KMS-11 (cell line): ENCODE measurements at regions not wholly inside any gene's neighbourhood (a gene's known extent, or its start where the extent isn't known, plus 50 kb on each side); places are given as distances from the start of the nearest gene placed in this dataset.

ENCODE experiments used
- H2AFZ ChIP-seq: fragments of 200-600 bp; sonication (generic); 2 replicates; pipeline ENCODE4 v1.6.1; 2016; ENCODE audit warnings: antibody characterized with exemption, mixed run types, low read depth
- H3K27ac ChIP-seq: fragments of 200-600 bp; sonication (generic); 2 replicates; pipeline ENCODE4 v1.6.1; 2016; ENCODE audit warnings: mild to moderate bottlenecking, mixed run types
- H3K27me3 ChIP-seq: fragments of 200-600 bp; sonication (generic); 2 replicates; pipeline ENCODE4 v1.6.1; 2017; ENCODE audit warnings: mild to moderate bottlenecking, low read depth, mixed run types, moderate library complexity; ENCODE audit not compliant: insufficient read depth
- H3K36me3 ChIP-seq: fragments of 200-600 bp; sonication (generic); 2 replicates; pipeline ENCODE4 v1.6.1; 2017; ENCODE audit warnings: mild to moderate bottlenecking, mixed run types; ENCODE audit not compliant: insufficient read depth
- H3K4me1 ChIP-seq: fragments of 200-600 bp; sonication (generic); 2 replicates; pipeline ENCODE4 v1.6.1; 2016; ENCODE audit warnings: mild to moderate bottlenecking, low read depth, mixed run types; ENCODE audit not compliant: poor library complexity, severe bottlenecking
- H3K4me2 ChIP-seq: fragments of 200-600 bp; sonication (generic); 2 replicates; pipeline ENCODE4 v1.7.0; 2016; ENCODE audit warnings: mild to moderate bottlenecking, mixed run types
- H3K4me3 ChIP-seq: fragments of 200-600 bp; sonication (generic); IDR thresholded peaks from 2 replicates; pipeline ENCODE4 v1.6.1; 2017; ENCODE audit warnings: low read depth, low read length, mixed read lengths; ENCODE audit not compliant: insufficient read depth
- H3K79me2 ChIP-seq: fragments of 200-600 bp; sonication (generic); 2 replicates; pipeline ENCODE4 v1.6.1; 2016; ENCODE audit warnings: low read depth, mixed run types; ENCODE audit not compliant: insufficient read depth
- H3K9ac ChIP-seq: fragments of 200-600 bp; sonication (generic); 2 replicates; pipeline ENCODE4 v1.6.1; 2016; ENCODE audit warnings: mild to moderate bottlenecking, mixed run types
- H4K20me1 ChIP-seq: fragments of 200-600 bp; sonication (generic); 2 replicates; pipeline ENCODE4 v1.6.1; 2016; ENCODE audit warnings: mild to moderate bottlenecking, mixed run types; ENCODE audit not compliant: insufficient read depth
- TF ChIP-seq, protein P1 (sequence below): fragments of 200-600 bp; sonication (generic); conservative IDR thresholded peaks from 2 replicates; pipeline ENCODE4 v1.6.1; 2017; ENCODE audit warnings: low read depth, mild to moderate bottlenecking, antibody characterized with exemption, low read length, moderate library complexity, mixed read lengths

DNA sequence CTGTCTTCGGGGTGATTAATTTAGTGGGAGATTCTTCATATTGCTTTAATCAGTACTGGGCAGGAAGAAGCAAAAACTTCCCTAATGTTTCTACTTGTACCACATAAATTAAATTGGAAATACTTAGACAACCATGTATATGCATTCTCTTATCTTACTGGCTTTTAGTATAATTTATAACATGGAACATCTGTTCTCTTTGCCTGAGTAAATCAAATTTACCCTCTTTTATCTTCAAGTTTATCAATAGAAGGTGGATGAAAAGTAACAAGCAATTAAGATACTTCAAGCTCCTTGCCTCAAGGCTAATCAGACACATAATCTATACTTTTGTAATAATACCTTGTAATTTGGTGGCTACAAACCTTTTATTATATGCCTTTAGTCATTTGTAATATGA, 274.4 kb upstream of the ARX start:
- Histone ChIP-seq H4K20me1 (no peaks in the 10 kb centered on the region), H3K79me2 (no peaks in the 10 kb centered on the region), H3K4me1 (no peaks in the 10 kb centered on the region), H3K36me3 (no peaks in the 10 kb centered on the region), H3K27ac (no peak overlapping the region), H3K27me3 (no peaks in the 10 kb centered on the region), H3K9ac (no peak overlapping the region), H3K4me3 (no peak overlapping the region), H2AFZ (no peak overlapping the region), H3K4me2 (no peak overlapping the region)
- TF ChIP-seq, protein P1, sequence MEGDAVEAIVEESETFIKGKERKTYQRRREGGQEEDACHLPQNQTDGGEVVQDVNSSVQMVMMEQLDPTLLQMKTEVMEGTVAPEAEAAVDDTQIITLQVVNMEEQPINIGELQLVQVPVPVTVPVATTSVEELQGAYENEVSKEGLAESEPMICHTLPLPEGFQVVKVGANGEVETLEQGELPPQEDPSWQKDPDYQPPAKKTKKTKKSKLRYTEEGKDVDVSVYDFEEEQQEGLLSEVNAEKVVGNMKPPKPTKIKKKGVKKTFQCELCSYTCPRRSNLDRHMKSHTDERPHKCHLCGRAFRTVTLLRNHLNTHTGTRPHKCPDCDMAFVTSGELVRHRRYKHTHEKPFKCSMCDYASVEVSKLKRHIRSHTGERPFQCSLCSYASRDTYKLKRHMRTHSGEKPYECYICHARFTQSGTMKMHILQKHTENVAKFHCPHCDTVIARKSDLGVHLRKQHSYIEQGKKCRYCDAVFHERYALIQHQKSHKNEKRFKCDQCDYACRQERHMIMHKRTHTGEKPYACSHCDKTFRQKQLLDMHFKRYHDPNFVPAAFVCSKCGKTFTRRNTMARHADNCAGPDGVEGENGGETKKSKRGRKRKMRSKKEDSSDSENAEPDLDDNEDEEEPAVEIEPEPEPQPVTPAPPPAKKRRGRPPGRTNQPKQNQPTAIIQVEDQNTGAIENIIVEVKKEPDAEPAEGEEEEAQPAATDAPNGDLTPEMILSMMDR: no peak

DNA sequence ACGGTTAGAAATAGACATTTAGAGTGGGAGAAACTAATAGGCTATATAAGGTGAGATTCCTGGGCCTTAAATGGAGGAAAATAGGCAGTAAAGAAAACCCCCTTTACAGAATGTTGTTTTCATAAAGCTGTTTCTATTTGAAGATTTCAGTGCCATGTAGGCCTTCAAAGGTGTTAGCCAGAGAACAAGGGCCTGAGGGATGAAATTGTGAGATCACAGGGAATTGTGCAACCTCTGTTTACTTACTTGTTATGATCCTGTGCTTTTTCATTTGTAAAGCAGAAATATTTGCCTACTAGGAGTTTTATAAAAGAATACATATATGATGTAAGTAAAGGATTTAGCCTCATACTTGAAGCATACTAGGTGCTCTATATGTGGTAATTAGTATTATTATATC, 272.9 kb upstream of the ARX start:
- H2AFZ ChIP-seq: no peak overlapping the region
- H3K4me3 ChIP-seq: no peak overlapping the region
- no peak overlapping the region for H3K27ac ChIP-seq
- H3K79me2 ChIP-seq: no peaks in the 10 kb centered on the region
- no peaks in the 10 kb centered on the region for H3K4me1 ChIP-seq
- H3K9ac ChIP-seq: no peak overlapping the region
- no peaks in the 10 kb centered on the region for H4K20me1 ChIP-seq
- H3K36me3 ChIP-seq: no peaks in the 10 kb centered on the region
- H3K4me2 ChIP-seq: no peak overlapping the region
- TF ChIP-seq, protein P1: no peak
- H3K27me3 ChIP-seq: no peaks in the 10 kb centered on the region

DNA sequence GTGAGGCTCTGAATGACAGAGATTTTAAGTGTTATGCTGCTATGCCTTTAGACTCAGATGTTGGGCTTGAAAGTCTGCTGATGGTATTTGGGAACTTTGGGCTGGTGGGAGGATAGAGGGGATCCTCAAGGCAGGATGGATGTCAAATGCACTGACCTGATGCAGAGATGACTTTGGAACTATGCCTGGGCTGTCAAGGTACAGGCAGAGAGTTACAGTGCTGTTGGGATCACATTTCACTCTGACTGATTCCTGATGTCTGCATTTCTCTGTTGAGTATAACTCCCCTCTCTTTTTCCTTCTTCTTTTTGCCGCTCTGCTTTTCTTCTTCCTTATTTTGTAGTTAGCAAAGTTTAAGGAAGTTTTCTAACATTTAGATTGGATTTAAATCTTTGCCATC, 271.8 kb upstream of the ARX start:
- no peak overlapping the region for H3K4me2 ChIP-seq
- no peak overlapping the region for H2AFZ ChIP-seq
- no peak overlapping the region for H3K4me3 ChIP-seq
- H3K27me3 ChIP-seq: no peaks in the 10 kb centered on the region
- H4K20me1 ChIP-seq: no peaks in the 10 kb centered on the region
- H3K36me3 ChIP-seq: no peaks in the 10 kb centered on the region
- no peaks in the 10 kb centered on the region for H3K4me1 ChIP-seq
- TF ChIP-seq, protein P1: no peak
- H3K79me2 ChIP-seq: no peaks in the 10 kb centered on the region
- no peak overlapping the region for H3K27ac ChIP-seq
- H3K9ac ChIP-seq: no peak overlapping the region

DNA sequence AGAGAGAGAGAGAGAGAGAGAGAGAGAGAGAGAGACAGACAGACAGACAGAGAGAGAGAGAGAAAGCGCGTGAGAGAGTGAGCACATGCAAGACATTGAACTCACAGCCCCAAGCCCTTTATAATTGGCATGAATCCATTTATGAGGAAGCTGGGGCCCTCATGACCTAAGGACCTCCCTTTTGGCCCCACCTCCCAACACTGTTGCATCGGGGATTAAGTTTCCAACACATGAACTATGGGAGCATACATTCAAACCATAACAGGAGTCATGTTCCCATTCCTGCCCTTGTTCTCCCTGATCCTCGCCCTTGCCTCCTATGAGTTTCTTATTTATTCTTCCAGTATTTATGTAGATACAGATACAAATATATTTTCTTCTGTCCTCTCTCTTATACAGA, 269.8 kb upstream of the ARX start:
- TF ChIP-seq, protein P1: no peak
- Histone ChIP-seq H3K27me3 (no peaks in the 10 kb centered on the region), H3K36me3 (no peaks in the 10 kb centered on the region), H4K20me1 (no peaks in the 10 kb centered on the region), H3K9ac (no peak overlapping the region), H3K4me1 (no peaks in the 10 kb centered on the region), H2AFZ (no peak overlapping the region), H3K27ac (no peak overlapping the region), H3K4me3 (no peak overlapping the region), H3K4me2 (no peak overlapping the region), H3K79me2 (no peaks in the 10 kb centered on the region)

DNA sequence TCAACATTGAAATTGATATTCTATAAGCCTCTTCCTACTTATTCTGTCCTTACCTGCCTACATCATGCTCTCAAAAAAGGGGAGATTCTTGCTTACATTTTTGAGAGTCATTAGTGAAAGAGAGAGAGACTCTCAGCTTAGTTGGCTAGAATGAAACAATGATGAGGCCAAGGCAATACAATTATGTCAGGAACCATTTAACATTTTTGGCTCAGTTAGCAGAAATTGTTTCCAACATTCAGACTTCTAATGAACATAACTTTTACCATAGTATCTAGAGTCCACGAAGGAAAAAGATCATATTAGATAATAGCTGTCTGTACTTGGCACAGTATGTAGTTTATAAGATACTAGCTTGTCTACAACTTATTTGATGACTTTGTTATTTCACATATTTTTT, 263.7 kb upstream of the ARX start:
- H3K4me1 ChIP-seq: no peaks in the 10 kb centered on the region
- no peak overlapping the region for H3K9ac ChIP-seq
- H3K4me2 ChIP-seq: no peak overlapping the region
- no peak overlapping the region for H3K4me3 ChIP-seq
- TF ChIP-seq, protein P1: no peak
- no peaks in the 10 kb centered on the region for H3K79me2 ChIP-seq
- no peaks in the 10 kb centered on the region for H3K36me3 ChIP-seq
- no peak overlapping the region for H3K27ac ChIP-seq
- H3K27me3 ChIP-seq: no peaks in the 10 kb centered on the region
- no peaks in the 10 kb centered on the region for H4K20me1 ChIP-seq
- H2AFZ ChIP-seq: no peak overlapping the region
